HG03469 (cell line): ENCODE measurements at regions not wholly inside any gene's neighbourhood (a gene's known extent, or its start where the extent isn't known, plus 50 kb on each side); places are given as distances from the start of the nearest gene placed in this dataset.

ENCODE experiments used
- ATAC-seq: cut with Tn5 transposase; IDR thresholded peaks from one replicate; pipeline ENCODE4 v1.9.1; 2021; ENCODE audit warnings: mild to moderate bottlenecking, moderate library complexity, moderate number of reproducible peaks; ENCODE audit not compliant: unreplicated experiment

- no peak for ATAC-seq
Observed at GRCh38 chr6:14620522-14620921, 502.9 kb downstream of the CD83 start.

GRCh38 chr6:14621518-14621917 lies 503.9 kb downstream of the CD83 start:
- no peak for ATAC-seq

GRCh38 chr6:14622085-14622484 lies 504.5 kb downstream of the CD83 start:
- ATAC-seq, result no peak

GRCh38 chr6:14622909-14623505 lies 505.4 kb downstream of the CD83 start:
- no peak for ATAC-seq

- no peak for ATAC-seq
Observed at GRCh38 chr6:14625173-14625895, 507.8 kb downstream of the CD83 start.

GRCh38 chr6:14626556-14626955 lies 509.0 kb downstream of the CD83 start:
- ATAC-seq, result no peak

- ATAC-seq, result no peak
Observed at GRCh38 chr6:14630016-14630415, 512.4 kb downstream of the CD83 start.

- no peak for ATAC-seq
Observed at GRCh38 chr6:14633479-14633878, 515.9 kb downstream of the CD83 start.

- ATAC-seq, result no peak
Observed at GRCh38 chr6:14634072-14634471, 516.5 kb downstream of the CD83 start.

- no peak for ATAC-seq
Observed at GRCh38 chr6:14635195-14635594, 517.6 kb downstream of the CD83 start.

- no peak for ATAC-seq
Observed at GRCh38 chr6:14635934-14636591, 518.5 kb downstream of the CD83 start.

GRCh38 chr6:14638435-14638905 lies 520.9 kb downstream of the CD83 start:
- no peak for ATAC-seq

GRCh38 chr6:14638906-14639761 lies 521.6 kb downstream of the CD83 start:
- no peak for ATAC-seq

GRCh38 chr6:14639983-14640599 lies 522.5 kb downstream of the CD83 start:
- no peak for ATAC-seq

GRCh38 chr6:14640631-14641030 lies 523.1 kb downstream of the CD83 start:
- no peak for ATAC-seq

- no peak for ATAC-seq
Observed at GRCh38 chr6:14641423-14642135, 524.0 kb downstream of the CD83 start.

- ATAC-seq, result no peak
Observed at GRCh38 chr6:14642136-14642505, 524.5 kb downstream of the CD83 start.

- ATAC-seq, result no peak
Observed at GRCh38 chr6:14642842-14643241, 525.3 kb downstream of the CD83 start.

- no peak for ATAC-seq
Observed at GRCh38 chr6:14644381-14644780, 526.8 kb downstream of the CD83 start.

- no peak for ATAC-seq
Observed at GRCh38 chr6:14645221-14645620, 527.6 kb downstream of the CD83 start.
